ENCODE measurements at regions not wholly inside any gene's neighbourhood (a gene's known extent, or its start where the extent isn't known, plus 50 kb on each side); places are given as distances from the start of the nearest gene placed in this dataset.

DNA sequence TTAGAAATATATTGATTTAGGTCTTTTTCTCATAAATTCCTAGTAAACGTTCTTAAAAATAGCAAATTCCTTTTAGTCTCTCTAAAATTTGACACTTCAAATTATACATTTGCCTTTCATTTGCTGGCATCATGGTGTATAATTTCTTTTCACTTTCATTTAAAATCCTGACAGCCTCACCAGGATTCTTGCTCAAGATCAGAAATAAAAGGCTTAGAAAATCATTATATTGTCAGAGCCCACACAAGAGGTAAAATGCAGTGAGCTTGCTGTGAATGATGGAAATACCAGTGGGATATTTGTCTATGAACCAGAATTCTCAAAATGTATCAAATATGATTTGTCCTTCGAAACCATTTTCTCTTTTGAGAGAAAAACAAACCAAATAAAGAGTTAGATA is 78.2 kb upstream of the PIK3C2G start (continued):
- no peak for TF ChIP-seq SP1 (IDR thresholded peaks at IDR 0.05; ENCODE audit: low read depth)

DNA sequence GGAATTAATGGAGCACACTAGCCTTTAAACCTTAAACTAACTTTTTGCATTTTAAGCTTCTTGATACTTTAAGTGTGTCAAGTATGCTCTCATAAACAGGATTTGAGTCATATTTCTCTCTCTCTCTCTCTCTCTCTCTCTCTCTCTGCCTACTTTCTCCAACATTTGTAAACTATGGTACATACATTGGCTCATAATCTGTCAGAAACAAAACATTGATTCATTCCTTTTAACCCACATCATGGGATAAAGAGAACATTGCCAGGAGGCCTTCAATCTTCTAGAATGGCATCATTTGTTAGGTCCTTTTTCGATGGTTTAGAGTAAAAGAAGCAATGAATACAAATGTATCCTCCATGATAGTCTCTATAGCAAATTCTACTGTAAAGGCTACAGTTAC is 81.6 kb upstream of the RERGL start:
- DNase-seq (ENCODE audit: low read depth, low spot score) (no peak), ATAC-seq (no peak)
- Histone ChIP-seq H3K9ac (ENCODE audit: low read length) (no peak overlapping the region), H3K4me1 (ENCODE audit: control insufficient read depth in 1 of 2, insufficient read depth in 2 of 2, low read length in 2 of 2) (no peaks in the 10 kb centered on the region), H3K27ac (ENCODE audit: low read depth, low read length) (no peak overlapping the region), H3K9me3 (ENCODE audit: control insufficient read depth in 1 of 2, insufficient read depth in 1 of 2, low read depth in 1 of 2, low read length in 2 of 2) (no peaks in the 10 kb centered on the region), H3K9me2 (ENCODE audit: insufficient read depth) (no peaks in the 10 kb centered on the region), H3K79me2 (ENCODE audit: insufficient read depth, low read length) (no peaks in the 10 kb centered on the region), H3K27me3 (ENCODE audit: insufficient read depth, low read length) (no peaks in the 10 kb centered on the region), H3K36me3 (ENCODE audit: control insufficient read depth in 1 of 2, insufficient read depth in 2 of 2, low read length in 2 of 2) (no peaks in the 10 kb centered on the region), H3K4me3 (replicated peaks in 1 of 2; ENCODE audit: low read depth in 1 of 2, low read length in 2 of 2) (no peak overlapping the region), H4K20me1 (ENCODE audit: insufficient read depth) (no peaks in the 10 kb centered on the region), H2AFZ (ENCODE audit: low read depth, low read length, poor library complexity, severe bottlenecking) (no peak overlapping the region), H3K4me2 (ENCODE audit: low read length) (no peak overlapping the region)
- RAD21 ChIA-PET (ENCODE audit: low non-redundant PET in 1 of 2, low total read pairs in 2 of 2, uncharacterized antibody in 2 of 2, unreplicated experiment in 2 of 2) = no interaction called here
- POLR2A ChIA-PET = no interaction called here
- BruUV-seq (replicated peaks) = no TSS peak
- CTCF ChIA-PET = no interaction called here
- TF ChIP-seq ZFX (IDR thresholded peaks at IDR 0.05) = no peak
- no peak for TF ChIP-seq EZH2 (IDR thresholded peaks at IDR 0.05)
- TF ChIP-seq, protein P1, sequence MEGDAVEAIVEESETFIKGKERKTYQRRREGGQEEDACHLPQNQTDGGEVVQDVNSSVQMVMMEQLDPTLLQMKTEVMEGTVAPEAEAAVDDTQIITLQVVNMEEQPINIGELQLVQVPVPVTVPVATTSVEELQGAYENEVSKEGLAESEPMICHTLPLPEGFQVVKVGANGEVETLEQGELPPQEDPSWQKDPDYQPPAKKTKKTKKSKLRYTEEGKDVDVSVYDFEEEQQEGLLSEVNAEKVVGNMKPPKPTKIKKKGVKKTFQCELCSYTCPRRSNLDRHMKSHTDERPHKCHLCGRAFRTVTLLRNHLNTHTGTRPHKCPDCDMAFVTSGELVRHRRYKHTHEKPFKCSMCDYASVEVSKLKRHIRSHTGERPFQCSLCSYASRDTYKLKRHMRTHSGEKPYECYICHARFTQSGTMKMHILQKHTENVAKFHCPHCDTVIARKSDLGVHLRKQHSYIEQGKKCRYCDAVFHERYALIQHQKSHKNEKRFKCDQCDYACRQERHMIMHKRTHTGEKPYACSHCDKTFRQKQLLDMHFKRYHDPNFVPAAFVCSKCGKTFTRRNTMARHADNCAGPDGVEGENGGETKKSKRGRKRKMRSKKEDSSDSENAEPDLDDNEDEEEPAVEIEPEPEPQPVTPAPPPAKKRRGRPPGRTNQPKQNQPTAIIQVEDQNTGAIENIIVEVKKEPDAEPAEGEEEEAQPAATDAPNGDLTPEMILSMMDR (IDR thresholded peaks at IDR 0.05 in 2 of 3, conservative IDR thresholded peaks at IDR 0.05 in 1 of 3; ENCODE audit: borderline replicate concordance in 1 of 3, insufficient read depth in 1 of 3, low read depth in 2 of 3, low read length in 2 of 3) = no peak
- TF ChIP-seq, protein P2, sequence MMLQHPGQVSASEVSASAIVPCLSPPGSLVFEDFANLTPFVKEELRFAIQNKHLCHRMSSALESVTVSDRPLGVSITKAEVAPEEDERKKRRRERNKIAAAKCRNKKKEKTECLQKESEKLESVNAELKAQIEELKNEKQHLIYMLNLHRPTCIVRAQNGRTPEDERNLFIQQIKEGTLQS (IDR thresholded peaks at IDR 0.05) = no peak
- no peak for TF ChIP-seq POLR2AphosphoS5 (IDR thresholded peaks at IDR 0.05; ENCODE audit: low read depth, low read length)
- TF ChIP-seq, protein P3, sequence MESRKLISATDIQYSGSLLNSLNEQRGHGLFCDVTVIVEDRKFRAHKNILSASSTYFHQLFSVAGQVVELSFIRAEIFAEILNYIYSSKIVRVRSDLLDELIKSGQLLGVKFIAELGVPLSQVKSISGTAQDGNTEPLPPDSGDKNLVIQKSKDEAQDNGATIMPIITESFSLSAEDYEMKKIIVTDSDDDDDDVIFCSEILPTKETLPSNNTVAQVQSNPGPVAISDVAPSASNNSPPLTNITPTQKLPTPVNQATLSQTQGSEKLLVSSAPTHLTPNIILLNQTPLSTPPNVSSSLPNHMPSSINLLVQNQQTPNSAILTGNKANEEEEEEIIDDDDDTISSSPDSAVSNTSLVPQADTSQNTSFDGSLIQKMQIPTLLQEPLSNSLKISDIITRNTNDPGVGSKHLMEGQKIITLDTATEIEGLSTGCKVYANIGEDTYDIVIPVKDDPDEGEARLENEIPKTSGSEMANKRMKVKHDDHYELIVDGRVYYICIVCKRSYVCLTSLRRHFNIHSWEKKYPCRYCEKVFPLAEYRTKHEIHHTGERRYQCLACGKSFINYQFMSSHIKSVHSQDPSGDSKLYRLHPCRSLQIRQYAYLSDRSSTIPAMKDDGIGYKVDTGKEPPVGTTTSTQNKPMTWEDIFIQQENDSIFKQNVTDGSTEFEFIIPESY (IDR thresholded peaks at IDR 0.05; ENCODE audit: extremely low read depth, insufficient replicate concordance, low read length) = no peak
- no peak for TF ChIP-seq RAD21 (IDR thresholded peaks at IDR 0.05; ENCODE audit: low read depth)
- intact Hi-C loops (cut with micrococcal nuclease) = no loop called here
